ENCODE measurements at regions not wholly inside any gene's neighbourhood (a gene's known extent, or its start where the extent isn't known, plus 50 kb on each side); places are given as distances from the start of the nearest gene placed in this dataset.
"Not testable (repeated sequence)": the region's sequence is repeated elsewhere in the genome, so short reads cannot be mapped to it uniquely, and the experiment has no call there.

GRCh38 chr7:68200051-68200670 lies 1203.5 kb downstream of the TYW1 start:
- DNase-seq, result no peak

DNA sequence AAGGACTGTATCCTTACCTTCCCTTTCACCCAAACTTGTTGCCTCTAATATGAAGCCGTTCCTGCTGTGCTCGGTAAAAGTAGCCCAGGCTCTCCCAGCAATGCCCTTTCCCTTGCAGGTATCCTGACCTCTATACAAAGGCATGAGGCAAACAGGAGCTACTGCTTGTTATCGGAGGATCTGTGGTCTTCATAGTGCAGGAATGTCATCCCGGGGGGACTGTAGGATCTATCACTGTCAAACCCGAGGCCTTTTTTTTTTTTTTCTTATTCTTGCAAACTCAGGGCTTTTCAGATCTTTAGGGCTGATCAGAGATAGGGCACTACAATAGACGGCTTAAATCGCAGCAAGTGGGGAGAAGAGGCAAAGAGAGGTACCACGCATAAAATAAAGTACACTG lies 1206.6 kb downstream of the TYW1 start:
- DNase-seq, result no peak

DNA sequence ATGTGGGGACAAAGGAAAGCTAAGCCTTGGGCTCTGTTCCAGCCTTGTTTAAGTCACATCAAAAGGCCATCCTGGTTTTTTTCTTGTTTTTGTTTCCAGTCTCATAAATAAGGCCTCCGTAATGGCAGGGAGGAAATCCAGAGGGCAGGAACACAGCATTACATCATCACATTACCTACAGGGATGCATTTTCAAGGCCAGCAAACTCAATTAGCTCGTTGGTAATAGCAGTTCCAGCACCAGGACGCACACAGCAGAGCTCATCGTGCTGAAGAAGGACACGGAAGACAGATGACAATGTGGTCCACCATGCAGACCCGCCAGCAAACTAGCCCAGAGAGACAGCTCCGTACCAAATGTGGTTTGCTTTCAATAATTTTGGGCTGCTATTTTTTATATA lies 1209.2 kb downstream of the TYW1 start:
- no peak for DNase-seq

DNA sequence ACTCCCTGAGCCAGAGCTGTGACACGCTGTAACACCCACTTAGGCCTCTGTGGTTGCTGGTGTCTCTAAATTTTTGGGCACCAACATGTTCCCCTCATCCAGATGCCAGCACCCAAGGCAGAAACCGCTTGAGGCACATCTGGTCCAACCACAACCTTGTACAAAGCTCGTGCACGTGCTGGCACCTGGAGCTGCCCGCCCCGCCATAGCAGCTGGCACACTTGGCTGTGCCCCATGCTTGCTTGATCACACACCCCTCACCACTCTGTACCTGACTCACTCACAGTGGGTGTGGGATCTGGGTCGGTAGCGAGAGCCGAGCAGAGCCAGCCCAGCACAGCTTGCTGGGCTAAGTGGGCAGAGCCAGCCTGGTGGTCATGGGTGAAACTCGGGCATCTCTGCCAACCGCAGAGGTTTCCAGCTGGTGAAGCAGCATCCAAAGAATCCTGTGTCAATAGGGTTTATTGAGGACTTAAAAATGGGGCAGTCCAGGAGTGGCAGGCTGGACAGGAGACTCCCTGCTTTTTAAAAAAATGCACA lies 1210.4 kb downstream of the TYW1 start:
- no peak for DNase-seq

- DNase-seq, result no peak
Measured at GRCh38 chr7:68207676-68208075, 1211.0 kb downstream of the TYW1 start.

DNA sequence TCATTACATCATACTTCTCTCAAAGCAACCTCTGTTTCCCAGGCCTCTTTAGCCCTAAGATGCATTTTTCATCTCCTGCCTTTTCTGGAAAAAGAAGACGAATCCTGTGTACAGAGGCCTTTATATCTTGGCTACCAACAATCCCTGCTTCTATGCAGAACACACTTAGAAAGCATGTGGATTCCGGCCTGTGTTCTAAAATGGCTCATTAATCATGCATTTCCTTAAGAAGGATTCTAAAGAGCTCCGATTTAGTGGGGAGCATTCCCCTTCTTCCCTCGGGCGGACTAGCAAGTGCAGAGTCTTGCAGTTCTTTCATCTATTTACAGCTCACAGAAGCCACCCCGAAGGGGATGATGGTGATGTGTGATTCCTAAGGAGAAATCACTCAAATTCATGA lies 1212.9 kb downstream of the TYW1 start:
- no peak for DNase-seq

- no peak for DNase-seq
Measured at GRCh38 chr7:68213838-68214237, 1217.2 kb downstream of the TYW1 start.

- no peak for DNase-seq
Measured at GRCh38 chr7:68216051-68216450, 1219.4 kb downstream of the TYW1 start.

GRCh38 chr7:68217426-68217825 lies 1220.8 kb downstream of the TYW1 start:
- DNase-seq, result no peak

- DNase-seq, result no peak
Measured at GRCh38 chr7:68218461-68218860, 1221.8 kb downstream of the TYW1 start.

DNA sequence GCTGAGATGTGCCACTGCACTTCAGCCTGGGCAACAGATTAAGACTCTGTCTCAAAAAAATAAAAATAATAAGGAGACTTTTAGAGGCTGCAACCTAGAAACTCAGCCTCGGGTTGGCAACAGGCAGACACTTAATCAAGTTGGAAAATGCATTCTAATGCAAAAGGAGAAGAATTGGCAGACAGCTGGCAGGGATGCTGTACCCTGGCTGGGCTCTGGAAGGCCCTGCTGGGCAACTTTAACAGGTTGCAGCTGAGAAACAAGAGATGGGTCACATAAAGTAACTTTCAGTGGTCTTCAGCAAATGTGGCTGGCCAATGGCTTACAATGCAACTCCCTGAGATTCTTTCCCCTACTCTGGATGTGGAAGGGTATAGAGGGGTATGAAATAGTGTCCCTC lies 1225.7 kb downstream of the TYW1 start:
- no peak for DNase-seq

- no peak for DNase-seq
Measured at GRCh38 chr7:68224041-68224741, 1227.6 kb downstream of the TYW1 start.

GRCh38 chr7:68231011-68231410 lies 1234.4 kb downstream of the TYW1 start:
- DNase-seq, result not testable (repeated sequence)

DNA sequence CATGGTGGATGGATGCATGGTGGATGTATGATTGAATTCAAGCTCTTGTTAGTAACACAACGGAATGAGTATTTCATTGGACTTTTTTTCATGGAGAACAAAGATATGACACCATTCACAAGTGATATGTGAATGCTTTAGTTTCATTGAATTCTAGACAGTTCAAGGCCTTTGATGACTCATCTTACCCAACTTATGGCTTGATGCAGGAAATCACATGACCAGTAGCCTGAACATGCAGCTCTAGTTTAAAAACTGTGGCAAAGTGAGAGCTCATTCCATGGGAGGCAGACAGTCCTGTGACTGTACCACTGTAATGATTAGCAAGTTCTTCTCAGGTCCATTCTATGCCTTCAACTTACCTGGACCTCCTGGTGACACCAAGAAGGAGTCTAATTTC lies 1239.3 kb downstream of the TYW1 start:
- DNase-seq, result no peak

DNA sequence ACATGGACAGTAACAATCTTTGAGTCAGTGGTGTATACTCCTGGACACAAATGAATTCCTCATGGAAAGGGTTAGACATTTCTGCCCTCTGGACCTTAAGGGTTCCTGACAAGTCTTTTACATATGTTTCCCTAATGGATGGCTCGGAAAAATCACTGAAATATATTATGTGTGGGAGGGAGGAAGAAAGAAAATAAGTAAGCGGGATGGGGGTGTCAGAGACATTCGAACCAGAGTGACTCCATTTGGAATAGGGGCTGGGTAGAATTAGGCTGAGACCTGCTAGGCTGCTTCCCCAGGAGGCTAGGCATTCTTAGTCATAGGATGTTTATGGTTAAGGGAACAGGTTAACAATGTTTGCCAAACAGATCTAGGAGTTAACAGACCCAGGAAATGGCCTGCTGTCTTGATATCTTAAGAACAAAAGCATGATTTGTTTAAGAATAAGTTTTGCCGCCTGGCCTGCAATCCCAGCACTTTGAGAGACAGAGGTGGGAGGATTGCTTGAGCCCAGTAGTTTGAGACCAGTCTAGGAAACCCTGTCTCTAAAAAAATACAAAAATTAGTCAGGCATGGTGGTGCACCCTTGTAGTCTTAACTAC lies 1241.7 kb downstream of the TYW1 start:
- DNase-seq, result no peak

GRCh38 chr7:68243128-68243527 lies 1246.5 kb downstream of the TYW1 start:
- DNase-seq, result no peak

DNA sequence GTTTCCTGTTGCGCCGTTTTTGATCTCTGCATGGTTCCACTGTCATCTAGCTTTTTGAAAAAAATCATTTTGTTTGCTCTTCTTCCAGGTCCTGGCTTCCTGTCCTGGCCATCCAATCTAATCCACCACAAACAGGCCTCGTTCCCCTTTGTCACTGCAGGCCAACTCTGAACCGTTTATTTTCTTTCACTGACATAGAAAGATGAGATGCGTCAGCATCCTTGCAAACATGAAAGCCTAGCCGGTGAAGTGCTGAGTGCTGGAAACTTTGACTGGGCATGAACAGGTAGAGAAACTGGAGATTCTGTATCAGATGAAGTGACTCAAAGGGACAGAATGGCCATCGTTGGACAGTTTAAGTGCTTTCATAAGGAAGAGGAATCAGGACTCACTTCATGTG lies 1247.8 kb downstream of the TYW1 start:
- no peak for DNase-seq

DNA sequence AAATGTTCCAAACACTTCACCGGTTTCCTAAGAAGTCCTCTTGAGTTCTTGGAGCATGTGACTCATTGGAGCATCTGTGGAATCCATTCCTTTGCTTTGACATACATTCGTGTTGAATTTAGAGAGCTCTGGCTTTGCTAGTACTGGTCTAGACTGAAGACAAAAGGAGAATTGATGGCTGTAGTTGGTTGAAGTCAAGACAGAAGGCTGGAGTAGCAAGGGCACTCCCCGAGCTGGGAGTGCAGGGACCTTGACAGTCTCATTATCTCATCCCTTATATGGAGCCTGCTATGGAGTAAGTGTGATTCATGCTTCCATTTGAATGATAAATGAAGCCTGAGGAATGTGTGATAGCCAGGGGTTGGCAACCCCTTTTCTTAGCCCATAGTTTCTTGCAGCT lies 1249.1 kb downstream of the TYW1 start:
- no peak for DNase-seq

GRCh38 chr7:68246189-68246633 lies 1249.6 kb downstream of the TYW1 start:
- no peak for DNase-seq

DNA sequence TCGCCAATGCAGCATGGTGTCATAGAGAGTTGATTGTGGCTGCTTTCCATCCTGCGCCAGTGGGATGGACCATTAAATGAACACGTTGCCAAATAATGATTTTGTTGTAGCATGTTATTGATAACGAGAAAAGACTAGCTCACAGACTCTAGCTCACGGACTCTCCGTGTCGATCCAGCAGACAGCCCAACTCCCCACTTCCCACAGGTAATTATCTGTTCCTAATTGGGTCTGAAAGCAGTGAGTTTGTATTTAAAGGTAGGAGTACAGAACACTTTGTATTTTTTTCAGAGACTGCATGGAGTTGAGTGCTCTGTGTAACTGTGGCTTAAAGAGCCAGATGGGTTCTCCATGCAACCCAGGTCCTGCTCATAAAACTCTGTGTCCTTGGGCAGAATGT lies 1250.5 kb downstream of the TYW1 start:
- no peak for DNase-seq

GRCh38 chr7:68247571-68247970 lies 1250.9 kb downstream of the TYW1 start:
- no peak for DNase-seq

DNA sequence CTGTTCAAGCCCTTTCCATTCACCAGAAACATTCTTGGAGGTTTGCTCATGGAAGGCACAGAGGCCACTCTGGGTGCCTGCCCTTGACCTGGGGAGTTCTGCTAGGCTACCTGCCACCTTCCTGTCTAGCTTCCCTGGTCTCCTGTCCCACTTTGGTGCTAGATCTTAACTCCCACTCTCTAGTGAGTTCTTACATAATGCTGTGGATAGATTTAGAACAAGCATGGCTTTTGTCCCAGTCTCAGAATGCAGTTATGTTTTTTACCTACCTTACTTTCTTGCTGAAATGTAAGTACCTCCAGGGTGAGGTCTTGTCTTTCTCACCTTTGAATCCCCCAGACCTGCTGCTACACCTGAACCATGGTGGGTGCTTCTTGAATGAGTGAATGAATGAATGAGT lies 1252.3 kb downstream of the TYW1 start:
- no peak for DNase-seq

- no peak for DNase-seq
Measured at GRCh38 chr7:68249611-68250010, 1253.0 kb downstream of the TYW1 start.

GRCh38 chr7:68250143-68250542 lies 1253.5 kb downstream of the TYW1 start:
- no peak for DNase-seq

All from inflammatory macrophage treated with lipopolysaccharide for 1 hour (primary cell).